Erythroblast (primary cell): ENCODE measurements at regions not wholly inside any gene's neighbourhood (a gene's known extent, or its start where the extent isn't known, plus 50 kb on each side); places are given as distances from the start of the nearest gene placed in this dataset.

Source experiments
- GATA1 ChIP-seq: IDR thresholded peaks from 2 replicates; pipeline ENCODE4 v1.6.1; 2011; ENCODE audit warnings: low read depth, mild to moderate bottlenecking, control low read depth, low read length, moderate library complexity
- POLR2A ChIP-seq: IDR thresholded peaks from 2 replicates; pipeline ENCODE4 v1.6.1; 2011; ENCODE audit warnings: mild to moderate bottlenecking, low read length

DNA sequence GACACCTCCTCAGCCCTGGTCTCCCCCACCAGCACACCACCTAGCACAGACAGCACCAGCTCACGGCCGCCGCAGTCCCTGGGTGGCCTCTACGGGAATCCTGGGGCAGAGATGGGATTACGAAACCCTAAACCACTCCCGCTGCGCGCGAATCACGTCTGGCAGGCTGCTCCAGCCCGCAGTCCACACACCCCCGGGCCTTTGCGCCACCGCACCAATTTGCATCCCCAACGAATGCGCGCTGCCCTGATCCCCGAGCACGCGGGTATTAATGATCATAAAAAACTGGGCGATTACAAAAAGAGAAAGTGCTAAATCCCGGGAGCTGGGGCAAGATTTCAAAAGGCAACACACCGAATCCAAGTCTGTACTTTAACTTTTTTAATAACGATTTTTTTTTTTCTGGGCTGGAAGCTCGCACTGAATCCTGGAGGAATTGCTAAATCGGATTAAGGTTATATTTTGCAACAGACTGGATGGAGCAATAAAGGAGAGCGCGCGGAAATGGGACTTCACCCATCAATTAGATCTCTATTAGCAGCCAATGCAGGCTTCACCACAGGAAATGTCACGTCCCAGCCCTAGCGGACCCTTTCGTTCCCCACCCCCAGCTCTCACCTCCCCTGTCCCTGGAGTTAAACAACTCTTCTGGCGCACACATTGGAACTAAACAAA lies 69.8 kb upstream of the TMEM33 start:
- TF ChIP-seq POLR2A (no peak), GATA1 (no peak)
